ENCODE measurements at regions not wholly inside any gene's neighbourhood (a gene's known extent, or its start where the extent isn't known, plus 50 kb on each side); places are given as distances from the start of the nearest gene placed in this dataset.
"Not testable (repeated sequence)": the region's sequence is repeated elsewhere in the genome, so short reads cannot be mapped to it uniquely, and the experiment has no call there.

DNA sequence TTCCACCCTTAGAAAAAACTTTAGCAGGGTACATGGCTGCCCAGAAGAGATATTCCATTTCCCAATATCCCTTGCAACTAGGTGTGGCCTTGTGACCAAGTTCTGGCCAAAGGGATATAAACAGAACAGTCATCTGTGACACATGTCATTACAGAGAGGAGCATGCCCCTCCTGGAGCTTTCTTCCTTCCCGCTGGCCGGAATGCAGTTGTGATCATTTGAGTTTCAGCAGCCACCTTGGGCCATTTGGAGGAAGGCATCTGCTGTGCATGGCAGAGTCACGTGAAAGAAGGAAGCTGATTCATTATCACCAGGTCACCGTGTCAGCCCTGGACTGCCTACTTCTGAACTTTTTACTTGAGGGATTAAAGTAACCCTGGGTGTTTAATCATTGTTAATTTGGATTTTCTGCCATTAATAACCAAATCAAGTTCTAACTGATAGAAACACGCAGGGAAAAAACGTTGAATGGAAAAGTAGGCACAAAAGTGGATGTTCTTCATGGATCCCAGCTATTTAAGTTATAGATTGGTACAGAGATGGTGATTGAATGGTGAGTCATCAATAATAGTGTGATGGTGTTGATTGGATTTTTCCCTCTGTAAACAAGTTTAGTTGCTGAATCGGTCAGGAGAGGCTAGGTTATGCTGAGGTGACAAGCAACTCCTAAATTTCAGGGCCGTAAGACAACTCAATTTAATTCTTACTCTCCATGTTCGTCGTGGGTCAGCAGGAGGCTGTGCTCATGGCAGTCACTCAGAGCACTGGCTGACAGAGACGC, 80.7 kb upstream of the CCDC167 start:
- DNase-seq = peak; percentile 13

DNA sequence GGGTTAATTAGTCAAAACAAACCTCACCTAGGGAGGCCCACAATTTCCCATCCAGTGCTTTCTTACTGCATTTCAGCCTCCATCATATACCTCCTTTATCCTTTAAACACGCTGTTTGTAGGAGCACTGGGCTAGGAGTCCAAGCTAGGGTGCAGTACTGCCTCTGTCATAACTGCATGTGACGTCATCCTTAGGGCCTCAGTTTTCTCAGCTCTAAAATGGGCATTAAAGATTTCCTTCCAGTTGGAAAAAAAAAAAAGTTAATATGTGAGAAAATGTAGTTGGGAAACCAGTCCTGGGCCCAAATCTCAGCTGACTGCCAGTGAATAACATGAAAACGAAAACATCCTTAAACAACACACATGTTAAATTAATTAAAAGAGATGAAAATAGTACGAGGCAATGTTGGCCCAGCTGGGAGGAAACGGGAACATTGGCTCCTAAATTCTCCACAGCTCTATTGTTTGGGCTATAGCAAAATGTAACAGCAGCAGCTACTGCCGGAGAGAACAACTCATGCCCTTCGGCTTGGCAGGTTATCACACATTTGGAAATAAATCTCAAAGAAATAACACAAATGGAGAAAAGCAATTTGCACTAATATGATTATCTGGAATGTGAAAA, 79.9 kb upstream of the CCDC167 start:
- DNase-seq = no peak

DNA sequence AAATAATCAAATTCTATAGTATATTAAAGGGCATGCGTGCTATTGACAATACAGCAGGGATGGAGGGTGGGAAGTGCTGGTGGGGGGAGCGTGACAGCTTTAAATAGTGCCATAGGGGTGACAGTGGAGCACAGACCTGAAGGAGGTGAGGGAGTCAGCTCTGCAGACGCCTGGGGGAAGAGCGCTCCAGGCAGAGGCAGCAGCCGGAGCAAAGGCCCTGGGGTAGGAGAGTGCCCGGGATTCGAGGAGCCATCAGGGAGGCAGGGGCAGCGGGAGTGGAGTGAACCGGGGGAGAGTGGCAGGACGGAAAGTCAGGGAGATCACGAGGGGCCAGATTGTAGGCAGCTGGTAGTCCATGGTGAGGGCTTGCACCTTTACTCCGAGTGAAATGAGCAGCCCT, 78.4 kb upstream of the CCDC167 start:
- no peak for DNase-seq

DNA sequence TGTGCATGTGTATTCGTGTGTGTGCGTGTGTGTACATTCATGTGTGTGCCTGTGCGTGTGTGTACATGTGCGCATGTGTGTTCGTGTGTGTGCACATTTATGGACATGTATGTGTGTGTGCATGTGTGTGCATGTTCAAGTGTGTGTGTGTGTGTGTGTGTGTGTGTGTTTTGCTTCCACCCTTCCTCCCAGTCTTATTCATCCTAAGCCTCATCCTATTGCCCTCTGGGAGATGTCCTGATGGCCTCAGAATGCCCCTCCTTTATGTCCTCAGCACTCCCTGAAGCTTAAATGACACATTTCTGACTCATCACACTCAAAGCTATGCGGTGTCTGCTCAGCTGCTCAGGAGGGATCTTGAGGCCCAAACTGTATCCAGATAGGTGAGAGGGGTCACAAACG, 76.6 kb upstream of the CCDC167 start:
- peak; percentile 86 for DNase-seq

DNA sequence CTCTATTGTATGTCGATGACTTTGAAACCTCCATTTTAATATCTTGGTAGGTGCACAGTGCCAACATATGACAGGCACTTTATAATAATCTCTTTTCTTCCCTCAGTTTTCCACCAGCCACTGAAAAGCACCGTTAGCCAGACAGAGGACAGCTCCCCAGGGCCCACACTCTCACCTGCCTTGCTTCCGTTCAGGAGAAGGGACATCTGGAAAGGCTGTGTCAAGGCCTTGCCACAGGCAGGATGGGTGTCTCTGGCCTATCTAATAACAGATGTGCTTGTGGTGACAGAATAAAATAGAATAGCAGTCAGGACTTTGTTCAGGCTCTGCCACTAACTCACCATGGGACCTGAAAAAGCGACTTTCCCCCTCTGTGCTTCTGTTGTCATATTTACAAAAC, 75.5 kb upstream of the CCDC167 start:
- no peak for DNase-seq

DNA sequence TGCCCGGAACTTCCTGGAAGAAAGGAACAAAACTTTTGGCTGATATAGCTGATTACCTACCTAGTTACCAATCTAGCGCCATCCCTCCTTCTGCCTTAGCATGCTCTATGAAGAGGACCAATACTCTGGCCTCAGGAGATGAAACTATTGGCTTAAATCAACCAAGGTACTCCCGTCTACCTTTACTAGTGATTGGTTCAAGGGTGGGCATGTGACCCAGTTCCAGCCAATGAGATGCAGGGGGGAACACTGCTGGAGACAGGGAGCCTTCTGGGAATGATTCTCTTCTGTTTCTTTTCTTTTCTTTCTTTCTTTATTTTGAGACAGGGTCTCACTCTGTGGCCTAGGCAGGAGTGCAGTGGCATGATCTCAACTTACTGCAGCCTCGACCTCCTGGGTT, 72.6 kb upstream of the CCDC167 start:
- no peak for DNase-seq

DNA sequence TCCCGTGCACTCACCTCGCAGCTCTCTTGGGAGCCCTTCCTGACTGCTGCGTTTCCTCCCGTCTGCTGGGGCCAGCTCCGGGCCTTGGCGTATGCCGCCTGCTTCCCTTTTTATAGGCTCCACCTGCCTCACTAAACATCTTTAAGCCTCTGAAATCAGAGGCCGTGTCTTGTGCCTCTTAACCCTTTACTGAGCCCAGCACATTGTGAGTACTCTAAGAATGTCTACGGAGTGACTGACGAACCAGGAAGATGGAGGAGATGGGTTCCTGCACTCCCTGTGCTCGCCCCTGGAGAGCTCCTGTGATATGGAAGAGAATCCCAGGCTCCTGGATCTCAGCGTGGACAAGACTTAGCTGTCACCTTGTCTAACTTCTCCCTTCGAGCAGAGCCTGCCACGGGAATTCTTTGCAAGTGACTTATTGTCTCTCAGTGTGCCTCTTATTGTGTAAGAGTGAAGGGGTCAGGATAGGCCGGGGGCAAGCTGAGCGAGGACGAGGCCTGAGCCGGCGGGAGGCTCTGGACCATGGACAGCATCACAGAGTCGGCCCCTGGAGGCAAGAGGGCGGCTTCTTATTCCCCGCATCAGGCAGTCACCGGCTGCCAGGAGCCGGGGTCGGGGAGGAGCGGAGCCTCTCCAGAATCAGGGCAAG, 70.9 kb upstream of the CCDC167 start:
- no peak for DNase-seq

DNA sequence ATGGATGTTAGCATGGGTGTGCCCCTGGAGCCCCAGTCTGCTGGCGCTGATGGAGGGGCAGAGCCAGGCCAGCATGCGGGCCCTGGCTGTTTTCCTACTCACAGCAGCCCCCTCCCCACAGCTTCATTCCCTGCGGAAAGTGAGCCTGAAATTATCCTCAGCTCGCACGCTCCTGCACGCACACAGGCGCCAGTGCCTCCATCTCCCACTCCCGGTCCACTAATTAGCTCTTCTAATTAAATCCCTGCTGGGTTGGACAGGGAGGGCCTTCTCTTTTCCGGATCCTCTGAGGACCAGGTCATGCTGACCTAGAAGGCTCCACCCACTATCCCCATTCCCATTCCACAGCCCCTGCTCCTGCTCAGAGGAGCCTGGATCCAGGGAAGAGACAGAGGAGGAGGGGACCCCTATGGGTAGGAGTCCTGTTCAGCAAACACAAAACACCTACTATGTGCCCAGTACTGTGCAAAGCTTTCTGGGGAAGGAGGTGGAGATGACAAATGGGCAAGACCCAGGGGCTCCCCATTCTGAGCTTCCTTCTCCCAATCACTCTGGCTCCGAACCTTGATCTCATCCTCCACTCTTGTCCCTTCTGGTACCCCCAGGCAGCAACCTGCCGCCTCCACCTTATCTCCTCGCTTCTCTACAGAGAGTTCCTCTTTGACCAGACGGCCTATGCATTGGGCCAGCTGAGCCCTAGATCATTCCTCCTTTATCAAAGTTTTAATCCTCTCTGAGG, 70.2 kb upstream of the CCDC167 start:
- no peak for DNase-seq

DNA sequence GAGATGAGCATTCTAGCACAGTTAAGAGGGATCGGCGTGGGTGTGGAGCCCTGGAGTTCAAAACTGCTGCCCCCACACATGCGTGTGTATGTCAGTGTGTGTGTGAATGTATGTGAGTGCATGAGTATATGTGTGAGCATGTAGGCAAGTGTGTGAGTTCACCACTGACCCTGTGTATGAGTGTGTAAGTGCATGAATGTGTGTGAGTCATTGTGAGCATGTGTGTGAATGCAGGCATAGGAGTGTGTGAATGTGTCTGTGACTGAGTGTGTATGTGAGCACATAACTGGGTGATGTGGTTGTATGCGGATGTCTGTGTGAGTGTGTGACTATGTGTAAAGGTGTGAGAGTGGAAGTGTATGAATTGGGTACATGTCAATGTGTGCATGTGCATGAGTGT, 69.6 kb upstream of the CCDC167 start:
- no peak for DNase-seq

DNA sequence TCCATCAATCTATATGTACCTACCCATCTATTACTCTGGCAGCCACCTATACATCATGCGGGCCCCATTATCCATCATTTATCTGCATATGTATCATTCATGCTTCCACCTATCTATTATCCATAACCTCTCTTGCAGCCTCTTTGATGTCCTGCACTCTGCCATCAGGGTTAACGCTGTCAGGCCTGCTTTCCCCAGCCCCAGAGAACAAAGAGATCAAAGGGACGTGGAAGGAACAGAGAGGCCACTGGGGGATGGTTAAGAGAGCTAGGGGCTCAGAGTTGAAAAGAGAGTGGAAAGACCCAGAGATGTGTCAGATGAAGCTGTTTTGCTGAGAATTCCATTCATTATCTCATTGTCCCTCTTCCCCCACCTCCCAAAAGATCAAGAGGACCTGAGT, 67.3 kb upstream of the CCDC167 start:
- DNase-seq = no peak

DNA sequence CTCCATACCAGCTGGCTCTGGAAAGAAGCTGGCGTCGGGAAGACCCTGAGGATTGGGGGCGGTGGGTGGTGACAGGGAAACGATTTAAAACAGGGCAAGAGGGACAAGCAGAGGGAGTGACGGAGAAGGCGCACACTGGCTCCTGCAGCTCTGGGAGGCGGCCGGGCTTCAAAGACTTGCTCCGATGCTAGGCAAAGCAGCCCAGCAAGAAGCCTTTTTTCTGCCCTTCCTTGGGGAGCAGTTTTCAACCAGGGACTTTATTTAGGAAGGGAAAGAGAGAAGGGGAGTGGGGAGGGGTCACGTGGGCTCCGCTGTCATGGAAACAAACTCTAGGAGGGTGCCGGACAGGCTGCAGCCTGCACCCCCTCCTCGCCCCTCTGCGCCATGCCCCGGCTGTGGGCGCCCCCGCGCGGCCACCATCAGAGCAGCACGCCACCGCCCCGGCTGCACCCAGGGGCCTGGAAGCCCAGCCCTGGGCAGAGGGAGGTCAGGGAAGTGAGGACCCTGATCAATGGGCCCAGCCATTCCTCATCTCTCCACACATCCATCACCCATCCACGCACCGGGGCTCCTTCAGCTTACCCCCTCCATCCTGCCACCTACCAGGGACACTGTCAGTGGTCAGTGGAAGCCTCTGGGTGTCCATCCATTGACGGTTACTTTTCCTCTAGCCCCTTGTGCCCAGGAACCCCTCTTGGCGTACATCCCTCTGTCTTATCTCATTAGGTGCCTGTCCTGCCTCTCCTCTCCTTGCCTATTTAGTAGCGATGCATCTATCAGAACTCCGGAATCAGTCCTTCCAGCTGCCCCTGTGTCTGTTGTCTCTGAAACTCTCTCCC, 66.6 kb upstream of the CCDC167 start:
- DNase-seq = peak; percentile 18

DNA sequence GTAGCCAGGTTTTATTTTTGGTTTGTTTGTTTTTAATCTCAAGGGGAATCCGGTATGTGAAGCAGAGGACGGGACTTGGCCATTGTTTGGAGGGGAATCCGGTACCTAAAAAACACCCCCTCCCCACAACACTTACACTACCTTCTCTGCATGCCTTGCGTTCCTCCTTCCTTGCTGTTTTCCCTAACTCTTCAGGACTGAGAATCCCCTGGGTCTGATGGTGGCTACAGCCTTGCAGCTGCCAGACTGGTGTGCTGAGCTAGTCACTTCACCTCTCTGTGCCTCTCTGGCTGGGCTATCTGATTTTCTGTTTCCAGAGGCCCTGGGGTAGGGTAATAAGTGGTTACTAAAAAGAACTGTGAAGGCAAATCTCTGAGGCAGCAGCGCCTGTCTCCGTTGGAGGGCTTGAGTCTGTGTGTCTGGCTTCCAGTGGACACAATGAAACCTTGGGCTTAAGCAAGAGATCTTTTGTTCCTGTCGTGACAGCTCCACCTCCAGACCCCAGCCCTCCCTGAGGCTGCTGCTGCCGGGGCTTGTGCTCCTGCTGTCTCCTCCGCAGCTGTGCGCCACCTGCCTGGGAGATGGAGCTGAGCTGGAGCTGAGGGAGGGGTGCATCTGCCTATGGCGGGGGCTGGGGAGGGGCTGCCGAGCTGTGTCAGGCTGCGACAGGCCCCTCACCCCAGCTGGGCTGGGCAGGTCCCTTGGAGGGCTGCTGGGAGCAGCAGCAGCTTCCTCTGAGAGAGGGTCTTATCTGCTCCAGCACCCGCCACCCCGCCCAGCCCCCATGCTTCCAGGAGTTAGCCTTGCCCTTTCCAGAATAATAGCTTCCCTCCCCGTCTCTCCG, 65.8 kb upstream of the CCDC167 start:
- no peak for DNase-seq

DNA sequence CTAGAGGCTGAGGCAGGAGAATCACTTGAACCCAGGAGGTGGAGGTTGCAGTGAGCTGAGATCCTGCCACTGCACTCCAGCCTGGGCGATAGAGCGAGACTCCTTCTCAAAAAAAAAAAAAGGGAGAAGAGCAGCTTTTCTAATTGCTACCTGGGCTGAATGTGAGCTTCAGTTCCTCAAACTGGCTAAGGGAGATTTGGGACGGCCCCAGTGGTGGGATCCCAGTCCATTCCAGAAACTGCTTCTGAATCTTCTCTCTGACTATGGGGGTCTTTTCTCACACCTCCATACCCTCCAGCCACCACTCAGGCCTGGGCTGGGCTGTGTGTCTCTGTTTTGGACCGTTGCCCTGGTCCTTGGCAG, 63.2 kb upstream of the CCDC167 start:
- DNase-seq = not testable (repeated sequence)

DNA sequence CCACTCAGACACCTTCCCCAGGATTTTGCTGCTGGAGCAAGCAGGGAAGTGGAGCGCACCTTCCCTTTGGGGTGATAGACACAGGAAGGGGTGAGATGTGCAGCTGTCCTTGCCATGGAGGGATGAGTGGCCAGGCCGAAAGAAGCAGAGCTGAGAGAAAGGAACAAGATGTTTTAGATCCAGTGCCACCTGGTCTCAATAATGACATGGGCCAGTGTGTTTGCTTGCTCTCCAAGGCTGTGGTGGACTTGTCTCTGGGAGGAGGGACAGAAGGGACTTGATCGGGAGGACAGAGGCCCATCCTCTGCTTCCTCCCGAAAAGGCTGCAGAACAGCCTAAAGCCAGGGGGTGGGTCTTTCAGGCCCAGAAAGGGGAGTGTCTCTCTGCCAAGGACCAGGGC, 61.7 kb upstream of the CCDC167 start:
- DNase-seq = no peak

DNA sequence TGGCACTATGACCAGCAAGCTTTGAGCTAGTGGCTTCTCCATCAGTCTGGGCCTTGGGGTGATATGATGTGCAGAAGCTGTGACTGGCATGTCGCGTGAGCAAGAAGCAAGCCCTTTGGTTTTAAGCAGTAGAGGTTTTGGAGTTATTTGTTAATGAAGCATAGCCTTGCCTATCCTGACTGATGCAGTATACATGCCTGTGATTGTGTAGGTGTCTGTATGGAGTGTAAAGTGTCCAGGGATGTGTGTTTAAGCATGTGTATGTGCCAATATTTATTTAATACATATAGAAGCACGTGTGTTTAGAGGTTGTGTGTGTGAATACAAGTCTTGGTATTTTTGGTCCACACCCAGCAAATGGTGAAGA, 61.0 kb upstream of the CCDC167 start:
- no peak for DNase-seq

DNA sequence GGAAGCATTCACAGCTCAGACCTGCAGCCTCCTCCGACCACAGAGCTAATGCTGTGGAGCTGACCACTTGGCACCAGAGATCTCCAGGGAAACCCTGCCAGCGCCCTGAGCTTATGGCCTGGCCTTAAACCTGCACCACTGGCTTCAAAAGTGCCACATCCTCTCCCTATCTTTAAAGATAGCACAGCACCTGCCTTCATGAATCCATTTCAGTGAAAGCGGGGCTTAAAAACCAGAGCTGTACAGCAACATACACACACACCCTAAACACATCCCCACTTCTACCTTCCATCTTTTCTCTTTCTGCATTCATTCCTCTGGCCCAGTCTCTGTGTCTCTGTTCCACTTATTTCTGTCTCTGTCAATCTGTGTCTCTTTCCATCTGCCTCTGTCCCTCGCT, 59.8 kb upstream of the CCDC167 start:
- DNase-seq = no peak

DNA sequence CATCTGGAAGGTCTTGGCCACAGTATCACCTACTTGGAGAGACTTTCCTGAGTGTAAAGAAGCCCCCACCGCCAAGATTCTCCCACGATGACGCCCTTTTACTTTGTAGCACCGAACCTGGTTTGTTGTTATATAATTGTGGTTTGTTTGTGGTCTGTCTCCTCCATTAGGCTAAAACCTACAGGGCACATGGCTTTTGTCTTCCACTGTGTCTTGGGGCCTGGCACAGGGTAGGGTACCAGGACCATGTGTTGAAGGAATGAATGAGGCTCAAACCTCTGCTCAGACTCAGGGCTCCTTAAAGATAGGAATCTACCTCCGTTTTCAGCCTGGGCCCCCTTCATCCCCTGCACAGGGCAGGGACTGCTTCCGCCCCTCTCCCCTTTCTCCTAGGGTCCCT, 59.4 kb upstream of the CCDC167 start:
- DNase-seq = no peak

DNA sequence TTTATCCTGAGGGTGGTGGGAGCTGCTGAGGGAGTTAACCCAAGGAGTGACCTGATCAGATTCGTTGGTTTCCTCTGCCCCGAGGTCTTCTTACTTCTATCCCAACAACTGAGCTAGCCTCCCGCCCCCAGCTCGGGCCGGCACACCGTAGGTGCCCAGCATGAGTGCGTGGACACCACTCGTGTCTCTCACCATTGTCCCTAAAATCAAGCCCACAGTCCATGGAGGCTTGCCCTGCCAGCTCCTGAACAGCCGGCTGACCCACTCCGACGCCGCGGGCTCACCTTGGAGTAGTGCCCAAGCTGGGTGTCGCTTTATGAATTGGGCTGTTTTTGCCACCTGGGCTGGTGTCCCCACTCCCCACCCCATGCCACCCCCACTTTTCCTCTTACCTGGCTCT, 59.0 kb upstream of the CCDC167 start:
- DNase-seq = no peak

DNA sequence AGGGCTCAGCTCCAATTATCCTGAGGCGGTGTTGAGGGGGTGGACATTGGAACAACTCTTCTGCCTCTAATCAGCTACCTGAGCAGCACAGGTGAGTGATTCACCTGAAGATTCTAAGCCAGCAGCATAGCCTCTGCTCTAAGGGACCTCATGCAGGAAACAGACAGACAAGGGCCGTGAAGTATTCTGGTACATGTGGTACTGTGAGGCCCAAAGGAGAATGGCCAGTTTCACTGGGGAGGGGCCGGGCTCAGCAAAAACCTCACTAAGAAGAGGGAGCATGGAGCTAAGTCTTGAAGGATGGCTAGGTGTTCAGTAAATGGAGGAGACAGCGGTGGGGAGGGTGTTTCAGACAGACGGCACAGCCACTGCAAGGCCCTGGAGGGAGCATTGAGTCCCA, 58.5 kb upstream of the CCDC167 start:
- no peak for DNase-seq

DNA sequence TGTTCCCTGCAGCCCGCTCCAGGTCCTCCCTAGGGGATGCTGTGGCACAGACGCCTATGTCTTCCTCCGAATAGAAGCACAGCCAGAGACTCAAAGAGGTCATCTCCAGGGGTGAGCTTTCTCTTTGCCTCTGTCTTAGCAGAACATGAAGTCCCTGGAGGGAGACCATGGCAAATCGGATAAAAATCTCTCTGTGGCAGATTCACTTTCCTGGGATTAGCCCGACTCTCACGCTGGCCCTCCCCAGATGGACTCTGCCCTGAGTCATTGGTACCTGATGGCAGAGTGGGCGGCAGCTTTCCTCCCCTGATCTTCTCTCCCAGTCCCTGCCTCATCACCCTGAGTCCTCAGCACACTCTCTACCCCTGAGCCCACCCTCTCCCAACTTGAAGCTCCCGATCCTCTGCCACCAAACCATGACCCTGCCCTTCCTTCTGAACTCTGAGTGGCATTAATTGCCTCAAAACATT, 58.0 kb upstream of the CCDC167 start:
- DNase-seq = no peak

DNA sequence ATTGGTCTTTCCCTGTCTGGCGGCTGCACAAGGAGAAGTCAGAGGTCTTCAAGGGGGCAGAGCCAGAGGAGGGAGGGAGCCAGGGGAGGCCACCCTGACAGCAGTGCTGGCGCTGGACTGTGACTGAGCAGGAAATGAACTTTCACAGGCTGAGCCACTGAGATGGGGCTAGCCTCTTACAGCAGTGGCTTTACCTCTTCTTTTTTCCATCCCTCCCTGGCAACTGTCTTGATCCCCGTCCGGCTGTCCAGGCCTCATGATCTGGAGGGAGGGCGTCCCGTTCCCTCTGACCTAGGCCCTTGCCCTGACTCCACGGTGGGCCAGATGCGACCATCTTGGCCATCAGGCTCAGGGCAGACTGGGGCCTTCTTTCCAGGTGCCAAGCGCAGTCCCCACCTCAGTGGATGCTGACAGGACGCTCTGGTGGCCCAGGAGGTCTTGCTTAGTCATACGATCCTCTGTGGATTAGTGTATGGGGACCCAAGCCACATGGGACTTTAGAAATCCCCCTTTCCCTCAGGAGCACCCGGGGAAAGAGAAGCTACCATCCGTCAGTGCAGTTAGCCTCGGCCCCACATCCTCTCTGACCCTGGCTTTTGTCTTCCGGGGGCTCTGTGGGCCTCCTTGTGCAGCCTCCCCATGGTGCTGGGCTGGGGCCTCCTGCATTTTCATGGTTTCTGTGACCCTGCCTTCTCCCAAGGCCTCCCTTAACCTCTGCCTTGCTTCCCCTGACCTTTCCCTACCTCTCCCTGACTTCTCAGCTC, 57.4 kb upstream of the CCDC167 start:
- DNase-seq = no peak
